DOHH2 (cell line): ENCODE measurements at regions not wholly inside any gene's neighbourhood (a gene's known extent, or its start where the extent isn't known, plus 50 kb on each side); places are given as distances from the start of the nearest gene placed in this dataset.

Experiments used
- H3F3A ChIP-seq: fragments of 200-600 bp; sonication (generic), shearing (Covaris generic); 2 replicates; pipeline ENCODE4 v1.6.0; 2016; ENCODE audit warnings: antibody characterized with exemption, mild to moderate bottlenecking; ENCODE audit not compliant: control insufficient read depth, insufficient read depth
- H3K27ac ChIP-seq: fragments of 200-600 bp; sonication (generic); 2 replicates; pipeline ENCODE4 v1.5.1; 2014; ENCODE audit warnings: low read depth, mild to moderate bottlenecking, low read length, moderate library complexity
- H3K27me3 ChIP-seq: fragments of 200-600 bp; sonication (generic); 2 replicates; pipeline ENCODE4 v1.6.1; 2014; ENCODE audit warnings: mild to moderate bottlenecking, low read length, mixed read lengths; ENCODE audit not compliant: control insufficient read depth
- H3K36me3 ChIP-seq: fragments of 200-600 bp; sonication (generic); 2 replicates; pipeline ENCODE4 v1.6.1; 2014; ENCODE audit warnings: mild to moderate bottlenecking, low read length, moderate library complexity, mixed read lengths; ENCODE audit not compliant: control insufficient read depth
- H3K4me1 ChIP-seq: fragments of 200-600 bp; sonication (generic); 2 replicates; pipeline ENCODE4 v1.6.1; 2014; ENCODE audit warnings: mild to moderate bottlenecking, low read length, mixed read lengths; ENCODE audit not compliant: control insufficient read depth
- H3K4me2 ChIP-seq: fragments of 200-600 bp; sonication (generic); 2 replicates; pipeline ENCODE4 v1.6.0; 2014; ENCODE audit warnings: mild to moderate bottlenecking, low read length, moderate library complexity
- H3K4me3 ChIP-seq: fragments of 200-600 bp; sonication (generic); 2 replicates; pipeline ENCODE4 v1.5.1; 2014; ENCODE audit warnings: mild to moderate bottlenecking, low read length, mixed read lengths
- H3K79me2 ChIP-seq: fragments of 200-600 bp; sonication (generic); 2 replicates; pipeline ENCODE4 v1.6.1; 2014; ENCODE audit warnings: mild to moderate bottlenecking, low read length, mixed read lengths; ENCODE audit not compliant: control insufficient read depth
- H3K9me2 ChIP-seq: fragments of 200-600 bp; sonication (generic); replicated peaks from 2 replicates; pipeline ENCODE4 v1.6.1; 2014; ENCODE audit warnings: mild to moderate bottlenecking, low read length, mixed read lengths; ENCODE audit not compliant: control insufficient read depth
- H3K9me3 ChIP-seq: fragments of 200-600 bp; sonication (generic); 2 replicates; pipeline ENCODE4 v1.6.1; 2014; ENCODE audit warnings: antibody characterized with exemption, low read length, mixed read lengths; ENCODE audit not compliant: control insufficient read depth, insufficient read depth
- H4K20me1 ChIP-seq: fragments of 200-600 bp; sonication (generic); 2 replicates; pipeline ENCODE4 v1.6.0; 2014; ENCODE audit warnings: low read depth, mild to moderate bottlenecking, antibody characterized with exemption, low read length, moderate library complexity; ENCODE audit not compliant: control insufficient read depth, insufficient read depth
- CTCF ChIP-seq: fragments of 200-600 bp; sonication (generic); IDR thresholded peaks from one replicate; pipeline ENCODE4 v1.5.1; 2014; ENCODE audit warnings: antibody characterized with exemption, mild to moderate bottlenecking, low read depth, low read length; ENCODE audit not compliant: poor library complexity, severe bottlenecking
- EZH2phosphoT487 ChIP-seq: fragments of 200-600 bp; sonication (generic); IDR thresholded peaks from 2 replicates; pipeline ENCODE4 v1.6.1; 2017; ENCODE audit warnings: borderline replicate concordance, mild to moderate bottlenecking, antibody characterized with exemption, low read length, moderate library complexity, mixed read lengths

- H3K79me2 ChIP-seq, result no peaks in the 10 kb centered on the region
- H3K36me3 ChIP-seq, result no peaks in the 10 kb centered on the region
- H3K4me2 ChIP-seq, result no peak overlapping the region
- no peak overlapping the region for H3K27ac ChIP-seq
- H3K27me3 ChIP-seq, result no peaks in the 10 kb centered on the region
- no peaks in the 10 kb centered on the region for H3K9me2 ChIP-seq
- H4K20me1 ChIP-seq, result no peaks in the 10 kb centered on the region
- H3K4me1 ChIP-seq, result no peaks in the 10 kb centered on the region
- H3F3A ChIP-seq, result no peaks in the 10 kb centered on the region
- no peaks in the 10 kb centered on the region for H3K9me3 ChIP-seq
- no peak for TF ChIP-seq CTCF
- H3K4me3 ChIP-seq, result no peak overlapping the region
Observed at GRCh38 chr4:12172198-12172973, 743.7 kb upstream of the HS3ST1 start.

- Histone ChIP-seq H3K79me2 (no peaks in the 10 kb centered on the region), H3K4me1 (no peaks in the 10 kb centered on the region), H3K9me3 (no peaks in the 10 kb centered on the region), H3K36me3 (no peaks in the 10 kb centered on the region), H3K4me3 (no peak overlapping the region), H3K9me2 (no peaks in the 10 kb centered on the region), H4K20me1 (no peaks in the 10 kb centered on the region), H3K27ac (no peak overlapping the region), H3K27me3 (no peaks in the 10 kb centered on the region), H3K4me2 (no peak overlapping the region), H3F3A (no peaks in the 10 kb centered on the region)
- no peak for TF ChIP-seq EZH2phosphoT487
- no peak for TF ChIP-seq CTCF
Observed at GRCh38 chr4:12170308-12170707, 741.6 kb upstream of the HS3ST1 start.

GRCh38 chr4:12165616-12166015 lies 736.9 kb upstream of the HS3ST1 start:
- no peak overlapping the region for H3K4me3 ChIP-seq
- no peaks in the 10 kb centered on the region for H3F3A ChIP-seq
- H3K27me3 ChIP-seq, result no peaks in the 10 kb centered on the region
- no peaks in the 10 kb centered on the region for H3K79me2 ChIP-seq
- no peak for TF ChIP-seq CTCF
- TF ChIP-seq EZH2phosphoT487, result no peak
- H3K9me2 ChIP-seq, result no peaks in the 10 kb centered on the region
- H3K4me2 ChIP-seq, result no peak overlapping the region
- H3K9me3 ChIP-seq, result no peaks in the 10 kb centered on the region; the same call in 1 of the 2 replicates
- no peak overlapping the region for H3K27ac ChIP-seq
- H3K4me1 ChIP-seq, result no peaks in the 10 kb centered on the region
- H3K36me3 ChIP-seq, result no peaks in the 10 kb centered on the region
- H4K20me1 ChIP-seq, result no peaks in the 10 kb centered on the region
